ENCODE measurements at regions not wholly inside any gene's neighbourhood (a gene's known extent, or its start where the extent isn't known, plus 50 kb on each side); places are given as distances from the start of the nearest gene placed in this dataset.

GRCh38 chr16:73355981-73356380, 308.1 kb upstream of the ZFHX3 start:
- TF ChIP-seq CTCF (IDR thresholded peaks at IDR 0.05 in 8 of 11, conservative IDR thresholded peaks at IDR 0.05 in 3 of 11) (no peak), POLR2AphosphoS5 (IDR thresholded peaks at IDR 0.05) (no peak), POLR2A (IDR thresholded peaks at IDR 0.05) (no peak)

Measured in spleen (tissue), 7 donors.